ENCODE measurements at regions not wholly inside any gene's neighbourhood (a gene's known extent, or its start where the extent isn't known, plus 50 kb on each side); places are given as distances from the start of the nearest gene placed in this dataset.

DNA sequence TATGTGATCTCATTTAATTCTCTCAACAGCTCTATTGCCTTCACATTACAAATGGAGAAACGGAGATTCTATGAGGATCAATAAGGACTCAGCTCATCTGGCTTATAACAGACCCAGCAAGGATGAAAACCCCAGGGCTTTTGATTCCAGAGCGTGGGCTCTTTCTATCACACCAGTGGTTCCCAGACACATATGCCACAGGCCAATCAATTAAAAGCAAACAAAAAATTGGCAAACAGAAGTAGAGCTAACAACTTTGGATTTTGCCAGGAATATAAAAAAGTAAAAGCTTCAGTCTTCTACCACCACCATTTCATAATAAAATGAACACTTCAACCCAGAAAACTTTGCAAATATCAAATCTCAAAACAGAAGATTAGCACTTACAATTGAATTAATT lies 71.1 kb upstream of the FAT3 start:
- Histone ChIP-seq H3K9me3 (no peaks in the 10 kb centered on the region), H3K27me3 (ENCODE audit: insufficient read depth) (no peaks in the 10 kb centered on the region), H3K4me3 (ENCODE audit: low read depth in 2 of 2, low read length in 1 of 2) (no peak overlapping the region), H3K36me3 (replicated peaks in 1 of 2; ENCODE audit: control insufficient read depth in 1 of 2, insufficient read depth in 2 of 2, low read length in 1 of 2) (no peaks in the 10 kb centered on the region), H4K20me1 (ENCODE audit: insufficient read depth) (no peaks in the 10 kb centered on the region), H3K79me2 (ENCODE audit: insufficient read depth) (no peaks in the 10 kb centered on the region), H3K4me2 (no peak overlapping the region), H3K9ac (no peak overlapping the region), H2AFZ (ENCODE audit: low read depth) (no peak overlapping the region), H3F3A (replicated peaks; ENCODE audit: insufficient read depth) (no peaks in the 10 kb centered on the region), H3K9me2 (no peaks in the 10 kb centered on the region), H3K27ac (ENCODE audit: low read depth in 2 of 2, low read length in 1 of 2) (no peak overlapping the region), H3K4me1 (ENCODE audit: control insufficient read depth in 1 of 2, insufficient read depth in 2 of 2, low read depth in 1 of 2, low read length in 1 of 2) (no peaks in the 10 kb centered on the region)
- ChIA-PET POLR2A (no interaction called here), CTCF (interaction anchor here (0.9 kb wide), 1 partner anchor 12 kb away, joined by 4 read pairs; no protein-coding TSS in a partner anchor)
- DNase-seq: no peak
- WGBS (ENCODE audit: low lambda C conversion rate): 65% methylated on average over 2 of the region's 2 CpGs
- TF ChIP-seq, protein P1, sequence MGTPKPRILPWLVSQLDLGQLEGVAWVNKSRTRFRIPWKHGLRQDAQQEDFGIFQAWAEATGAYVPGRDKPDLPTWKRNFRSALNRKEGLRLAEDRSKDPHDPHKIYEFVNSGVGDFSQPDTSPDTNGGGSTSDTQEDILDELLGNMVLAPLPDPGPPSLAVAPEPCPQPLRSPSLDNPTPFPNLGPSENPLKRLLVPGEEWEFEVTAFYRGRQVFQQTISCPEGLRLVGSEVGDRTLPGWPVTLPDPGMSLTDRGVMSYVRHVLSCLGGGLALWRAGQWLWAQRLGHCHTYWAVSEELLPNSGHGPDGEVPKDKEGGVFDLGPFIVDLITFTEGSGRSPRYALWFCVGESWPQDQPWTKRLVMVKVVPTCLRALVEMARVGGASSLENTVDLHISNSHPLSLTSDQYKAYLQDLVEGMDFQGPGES (IDR thresholded peaks at IDR 0.05; ENCODE audit: low read depth, low read length): no peak
- TF ChIP-seq TCF12 (IDR thresholded peaks at IDR 0.05) (no peak), GATA2 (CRISPR knock-in tag; IDR thresholded peaks at IDR 0.05) (no peak), MXI1 (IDR thresholded peaks at IDR 0.05; ENCODE audit: low read depth, low read length) (no peak), ELF1 (IDR thresholded peaks at IDR 0.05) (no peak), RFX5 (IDR thresholded peaks at IDR 0.05; ENCODE audit: low read length) (no peak), YY1 (IDR thresholded peaks at IDR 0.05; ENCODE audit: low read depth) (no peak), CHD2 (IDR thresholded peaks at IDR 0.05; ENCODE audit: low read length, partially characterized antibody) (no peak), NRF1 (IDR thresholded peaks at IDR 0.05; ENCODE audit: low read depth, low read length) (no peak), FOXJ3 (CRISPR knock-in tag; IDR thresholded peaks at IDR 0.05) (no peak), MEF2A (IDR thresholded peaks at IDR 0.05; ENCODE audit: borderline replicate concordance, low read depth) (no peak), POLR2AphosphoS5 (IDR thresholded peaks at IDR 0.05; ENCODE audit: low read depth, low read length) (no peak)
- TF ChIP-seq, protein P2, sequence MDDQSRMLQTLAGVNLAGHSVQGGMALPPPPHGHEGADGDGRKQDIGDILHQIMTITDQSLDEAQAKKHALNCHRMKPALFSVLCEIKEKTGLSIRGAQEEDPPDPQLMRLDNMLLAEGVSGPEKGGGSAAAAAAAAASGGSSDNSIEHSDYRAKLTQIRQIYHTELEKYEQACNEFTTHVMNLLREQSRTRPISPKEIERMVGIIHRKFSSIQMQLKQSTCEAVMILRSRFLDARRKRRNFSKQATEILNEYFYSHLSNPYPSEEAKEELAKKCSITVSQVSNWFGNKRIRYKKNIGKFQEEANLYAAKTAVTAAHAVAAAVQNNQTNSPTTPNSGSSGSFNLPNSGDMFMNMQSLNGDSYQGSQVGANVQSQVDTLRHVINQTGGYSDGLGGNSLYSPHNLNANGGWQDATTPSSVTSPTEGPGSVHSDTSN (IDR thresholded peaks at IDR 0.05): no peak
- TF ChIP-seq, protein P3, sequence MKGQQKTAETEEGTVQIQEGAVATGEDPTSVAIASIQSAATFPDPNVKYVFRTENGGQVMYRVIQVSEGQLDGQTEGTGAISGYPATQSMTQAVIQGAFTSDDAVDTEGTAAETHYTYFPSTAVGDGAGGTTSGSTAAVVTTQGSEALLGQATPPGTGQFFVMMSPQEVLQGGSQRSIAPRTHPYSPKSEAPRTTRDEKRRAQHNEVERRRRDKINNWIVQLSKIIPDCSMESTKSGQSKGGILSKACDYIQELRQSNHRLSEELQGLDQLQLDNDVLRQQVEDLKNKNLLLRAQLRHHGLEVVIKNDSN (IDR thresholded peaks at IDR 0.05; ENCODE audit: borderline replicate concordance, low read depth): no peak

DNA sequence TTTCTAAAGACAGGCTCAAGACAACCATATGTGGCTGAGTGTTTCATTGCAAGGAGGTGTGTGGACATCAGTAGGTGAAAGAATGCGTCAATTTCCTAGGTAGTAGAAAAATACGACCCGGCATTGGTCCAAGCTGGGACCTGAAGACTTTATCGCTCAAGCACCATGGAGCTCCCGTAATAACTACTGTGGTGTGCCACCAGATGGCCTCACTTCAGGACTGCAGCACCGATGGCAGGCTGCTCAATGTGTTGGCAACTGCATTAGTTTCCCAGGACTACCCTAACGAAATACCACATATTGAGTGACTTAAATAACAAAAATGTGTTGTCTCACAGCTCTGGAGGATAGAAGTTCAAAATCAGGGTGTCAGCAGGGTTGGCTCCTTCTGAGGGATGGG lies 72.4 kb upstream of the FAT3 start:
- Histone ChIP-seq H3K9me3 (no peaks in the 10 kb centered on the region), H2AFZ (ENCODE audit: low read depth) (no peak overlapping the region), H3K9ac (no peak overlapping the region), H3K27ac (ENCODE audit: low read depth in 2 of 2, low read length in 1 of 2) (no peak overlapping the region), H4K20me1 (ENCODE audit: insufficient read depth) (no peaks in the 10 kb centered on the region), H3F3A (replicated peaks; ENCODE audit: insufficient read depth) (no peaks in the 10 kb centered on the region), H3K4me3 (ENCODE audit: low read depth in 2 of 2, low read length in 1 of 2) (no peak overlapping the region), H3K4me1 (ENCODE audit: control insufficient read depth in 1 of 2, insufficient read depth in 2 of 2, low read depth in 1 of 2, low read length in 1 of 2) (no peaks in the 10 kb centered on the region), H3K79me2 (ENCODE audit: insufficient read depth) (no peaks in the 10 kb centered on the region), H3K27me3 (ENCODE audit: insufficient read depth) (no peaks in the 10 kb centered on the region), H3K4me2 (no peak overlapping the region), H3K9me2 (no peaks in the 10 kb centered on the region), H3K36me3 (replicated peaks in 1 of 2; ENCODE audit: control insufficient read depth in 1 of 2, insufficient read depth in 2 of 2, low read length in 1 of 2) (no peaks in the 10 kb centered on the region)
- ChIA-PET CTCF (no interaction called here), POLR2A (no interaction called here)
- 0 out of 2 replicates have a peak, but pooled peaks have one; percentile 5 for TF ChIP-seq SMC3 (IDR thresholded peaks at IDR 0.05; ENCODE audit: low read depth, low read length)
- TF ChIP-seq ELF1 (IDR thresholded peaks at IDR 0.05): no peak
- no peak for TF ChIP-seq EZH2phosphoT487 (IDR thresholded peaks at IDR 0.05; ENCODE audit: borderline replicate concordance, low read depth)
- TF ChIP-seq, protein P4, sequence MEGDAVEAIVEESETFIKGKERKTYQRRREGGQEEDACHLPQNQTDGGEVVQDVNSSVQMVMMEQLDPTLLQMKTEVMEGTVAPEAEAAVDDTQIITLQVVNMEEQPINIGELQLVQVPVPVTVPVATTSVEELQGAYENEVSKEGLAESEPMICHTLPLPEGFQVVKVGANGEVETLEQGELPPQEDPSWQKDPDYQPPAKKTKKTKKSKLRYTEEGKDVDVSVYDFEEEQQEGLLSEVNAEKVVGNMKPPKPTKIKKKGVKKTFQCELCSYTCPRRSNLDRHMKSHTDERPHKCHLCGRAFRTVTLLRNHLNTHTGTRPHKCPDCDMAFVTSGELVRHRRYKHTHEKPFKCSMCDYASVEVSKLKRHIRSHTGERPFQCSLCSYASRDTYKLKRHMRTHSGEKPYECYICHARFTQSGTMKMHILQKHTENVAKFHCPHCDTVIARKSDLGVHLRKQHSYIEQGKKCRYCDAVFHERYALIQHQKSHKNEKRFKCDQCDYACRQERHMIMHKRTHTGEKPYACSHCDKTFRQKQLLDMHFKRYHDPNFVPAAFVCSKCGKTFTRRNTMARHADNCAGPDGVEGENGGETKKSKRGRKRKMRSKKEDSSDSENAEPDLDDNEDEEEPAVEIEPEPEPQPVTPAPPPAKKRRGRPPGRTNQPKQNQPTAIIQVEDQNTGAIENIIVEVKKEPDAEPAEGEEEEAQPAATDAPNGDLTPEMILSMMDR (IDR thresholded peaks at IDR 0.05): peak; percentile 12; the same call in 1 of the 2 replicates
- 58% methylated on average over 4 of the region's 7 CpGs for WGBS (ENCODE audit: low lambda C conversion rate)
- peak; percentile 16 for DNase-seq

Measured in SK-N-SH (cell line).